Vagina (tissue), 2 donors: ENCODE measurements at regions not wholly inside any gene's neighbourhood (a gene's known extent, or its start where the extent isn't known, plus 50 kb on each side); places are given as distances from the start of the nearest gene placed in this dataset.

ENCODE experiments used
- CTCF ChIP-seq, 3 experiments: fragments of 450-650 bp in 2 of 3; fragments of 200-600 bp in 1 of 3; sonication (generic) in 1 of 3; IDR thresholded peaks; one replicate each; pipeline ENCODE4 v1.5.1; 2017 to 2019; ENCODE audit warnings: antibody characterized with exemption in 3 of 3, mild to moderate bottlenecking in 2 of 3, moderate library complexity in 2 of 3
- POLR2A ChIP-seq, 2 donors: fragments of 450-650 bp; IDR thresholded peaks; one replicate each; pipeline ENCODE4 v1.6.1; 2017; ENCODE audit warnings: antibody characterized with exemption in 2 of 2, mild to moderate bottlenecking in 2 of 2, moderate library complexity in 2 of 2
- POLR2AphosphoS5 ChIP-seq, 2 donors: sonication (generic); formaldehyde crosslinking; IDR thresholded peaks; one replicate each; pipeline ENCODE4 v1.9.0; 2017; ENCODE audit warnings: antibody characterized with exemption in 2 of 2, mild to moderate bottlenecking in 2 of 2, low read depth in 1 of 2; ENCODE audit not compliant: insufficient read depth in 1 of 2

- TF ChIP-seq CTCF (IDR thresholded peaks at IDR 0.05) (no peak), POLR2A (IDR thresholded peaks at IDR 0.05) (no peak), POLR2AphosphoS5 (IDR thresholded peaks at IDR 0.05; ENCODE audit: insufficient read depth in 1 of 2, low read depth in 1 of 2) (no peak)
These were observed 1126.7 kb downstream of the AACS start for GRCh38 chr12:126191949-126192348.
